ENCODE measurements at regions not wholly inside any gene's neighbourhood (a gene's known extent, or its start where the extent isn't known, plus 50 kb on each side); places are given as distances from the start of the nearest gene placed in this dataset.

- TF ChIP-seq ZBTB7A (CRISPR knock-in tag; IDR thresholded peaks at IDR 0.05): no peak
- no peak for TF ChIP-seq SATB2 (CRISPR knock-in tag; IDR thresholded peaks at IDR 0.05)
- peak; percentile 76; the same call in 1 of the 2 replicates for TF ChIP-seq ZBTB7B (CRISPR knock-in tag; IDR thresholded peaks at IDR 0.05)
- no peak for TF ChIP-seq GPBP1L1 (CRISPR knock-in tag; IDR thresholded peaks at IDR 0.05)
- peak; percentile 79 for TF ChIP-seq SAP130 (CRISPR knock-in tag; IDR thresholded peaks at IDR 0.05; ENCODE audit: low read depth)
- no peak for TF ChIP-seq ZNF468 (CRISPR knock-in tag; IDR thresholded peaks at IDR 0.05)
- no peak for TF ChIP-seq ZNF550 (CRISPR knock-in tag; IDR thresholded peaks at IDR 0.05; ENCODE audit: borderline replicate concordance)
- TF ChIP-seq LRRFIP1 (CRISPR knock-in tag; conservative IDR thresholded peaks at IDR 0.05): no peak
- TF ChIP-seq ZMAT5 (CRISPR knock-in tag; IDR thresholded peaks at IDR 0.05; ENCODE audit: borderline replicate concordance, low read depth): no peak
- TF ChIP-seq ZFP36L1 (CRISPR knock-in tag; IDR thresholded peaks at IDR 0.05): peak; percentile 59; the same call in 1 of the 2 replicates
- peak; percentile 85 for TF ChIP-seq ZNF629 (CRISPR knock-in tag; conservative IDR thresholded peaks at IDR 0.05)
- no peak for TF ChIP-seq SSRP1 (CRISPR knock-in tag; IDR thresholded peaks at IDR 0.05)
- TF ChIP-seq ZBTB37 (CRISPR knock-in tag; IDR thresholded peaks at IDR 0.05): no peak
- TF ChIP-seq CREBL2 (CRISPR knock-in tag; IDR thresholded peaks at IDR 0.05; ENCODE audit: borderline replicate concordance): no peak
- no peak for TF ChIP-seq ZNF660 (CRISPR knock-in tag; IDR thresholded peaks at IDR 0.05; ENCODE audit: borderline replicate concordance, low read depth)
- no peak for TF ChIP-seq ZSCAN30 (CRISPR knock-in tag; IDR thresholded peaks at IDR 0.05)
- peak; percentile 86 for TF ChIP-seq ISL2 (CRISPR knock-in tag; IDR thresholded peaks at IDR 0.05)
These were observed 102.6 kb downstream of the GLUL start (continued) for GRCh38 chr1:182288749-182289604.
